Endothelial cell of umbilical vein (primary cell): ENCODE measurements at regions not wholly inside any gene's neighbourhood (a gene's known extent, or its start where the extent isn't known, plus 50 kb on each side); places are given as distances from the start of the nearest gene placed in this dataset.

Source experiments
- BruUV-seq: library from RNA; stranded (reverse); fragments of 400-500 nt; replicated peaks from 2 replicates; lab custom pipeline; 2021; lab: Mats Ljungman, UMichigan
- CTCF ChIA-PET: fragments of 300-600, 350-600 bp; sonication (Branson Sonifier 250); formaldehyde crosslinking; loops from one replicate; lab custom pipeline; 2021; ENCODE audit warnings: antibody characterized with exemption, inconsistent platforms; lab: Charles Lee
- POLR2A ChIA-PET: fragments of 300-600, 350-600 bp; sonication (Branson Sonifier 250); formaldehyde crosslinking; loops from one replicate; lab custom pipeline; 2021; ENCODE audit warnings: antibody characterized with exemption, inconsistent platforms; lab: Charles Lee
- DNase-seq: peaks from one replicate; pipeline ENCODE4 v3.0.0-alpha.2; 2011; ENCODE audit warnings: low read depth, low spot score
- FAIRE-seq: peaks from 2 replicates; lab custom pipeline; 2011; peaks lifted over from hg19 to GRCh38; lab: Jason Lieb, UNC
- H2AFZ ChIP-seq: 2 replicates; pipeline ENCODE4 v1.6.0; 2012; ENCODE audit warnings: low read depth, low read length, control low read depth, inconsistent platforms
- H3K27ac ChIP-seq: 2 replicates; pipeline ENCODE4 v1.5.1; 2011; ENCODE audit warnings: low read depth, mild to moderate bottlenecking, control low read depth, low read length, moderate library complexity; ENCODE audit not compliant: insufficient read depth
- H3K27me3 ChIP-seq, 2 experiments: 2 replicates each; pipeline versions ENCODE4 v1.6.0 to v1.6.1; 2011; ENCODE audit warnings: low read length in 2 of 2, mixed read lengths in 1 of 2; ENCODE audit not compliant: control insufficient read depth in 2 of 2, insufficient read depth in 2 of 2
- H3K36me3 ChIP-seq, 2 experiments: 2 replicates in 1 of 2; 3 replicates in 1 of 2; pipeline ENCODE4 v1.5.1; 2011; ENCODE audit warnings: low read length in 2 of 2, mild to moderate bottlenecking in 1 of 2, moderate library complexity in 1 of 2; ENCODE audit not compliant: control insufficient read depth in 2 of 2, insufficient read depth in 2 of 2; ENCODE audit errors: extremely low read depth in 1 of 2
- H3K4me1 ChIP-seq: 3 replicates; pipeline ENCODE4 v1.5.1; 2011; ENCODE audit warnings: mild to moderate bottlenecking, low read length; ENCODE audit not compliant: control insufficient read depth, insufficient read depth; ENCODE audit errors: extremely low read depth
- H3K4me2 ChIP-seq: 2 replicates; pipeline ENCODE4 v1.6.1; 2011; ENCODE audit warnings: low read length, control low read depth, mixed read lengths; ENCODE audit not compliant: insufficient read depth
- H3K4me3 ChIP-seq, 3 experiments: fragments of 200-600 bp in 1 of 3; sonication (generic), shearing (Covaris generic) in 1 of 3; replicated peaks in 1 of 3; 2 replicates each; pipeline ENCODE4 v1.5.1; 2011 to 2016; ENCODE audit warnings: control low read depth in 3 of 3, low read length in 3 of 3, mild to moderate bottlenecking in 2 of 3, inconsistent platforms in 1 of 3, low read depth in 1 of 3, moderate library complexity in 1 of 3; ENCODE audit not compliant: insufficient read depth in 1 of 3
- H3K79me2 ChIP-seq: 2 replicates; pipeline ENCODE4 v1.6.0; 2012; ENCODE audit warnings: low read length, inconsistent platforms; ENCODE audit not compliant: control insufficient read depth, insufficient read depth
- H3K9ac ChIP-seq: replicated peaks from 2 replicates; pipeline ENCODE3; 2011; ENCODE audit warnings: low read length, control low read depth; ENCODE audit not compliant: insufficient read depth; ENCODE audit errors: extremely low read depth
- H3K9me1 ChIP-seq: replicated peaks from 3 replicates; pipeline ENCODE4 v1.6.0; 2011; ENCODE audit warnings: mild to moderate bottlenecking, low read length; ENCODE audit not compliant: control insufficient read depth, insufficient read depth; ENCODE audit errors: extremely low read depth
- H3K9me3 ChIP-seq: replicated peaks from 2 replicates; pipeline ENCODE4 v1.5.1; 2012; ENCODE audit warnings: low read length, inconsistent platforms; ENCODE audit not compliant: control insufficient read depth, insufficient read depth
- H4K20me1 ChIP-seq: replicated peaks from 2 replicates; pipeline ENCODE3; 2011; ENCODE audit warnings: mild to moderate bottlenecking, low read length; ENCODE audit not compliant: control insufficient read depth, insufficient read depth; ENCODE audit errors: extremely low read depth
- EZH2 ChIP-seq: IDR thresholded peaks from 2 replicates; pipeline ENCODE4 v1.6.1; 2012; ENCODE audit warnings: borderline replicate concordance, low read depth, mild to moderate bottlenecking, moderate library complexity, low read length, inconsistent platforms; ENCODE audit not compliant: severe bottlenecking
- FOS ChIP-seq: IDR thresholded peaks from 2 replicates; pipeline ENCODE4 v1.6.1; 2011; ENCODE audit warnings: mild to moderate bottlenecking, low read length, moderate library complexity, borderline replicate concordance; ENCODE audit not compliant: insufficient read depth
- GATA2 ChIP-seq: IDR thresholded peaks from 2 replicates; pipeline ENCODE4 v1.7.0; 2011; ENCODE audit warnings: low read depth, mild to moderate bottlenecking, moderate library complexity, mixed read lengths, low read length; ENCODE audit not compliant: insufficient read length, insufficient read depth
- JUN ChIP-seq: IDR thresholded peaks from 2 replicates; pipeline ENCODE4 v1.6.1; 2011; ENCODE audit warnings: borderline replicate concordance, low read depth; ENCODE audit not compliant: insufficient read length, insufficient read depth
- MAX ChIP-seq: IDR thresholded peaks from 2 replicates; pipeline ENCODE4 v1.6.1; 2011; ENCODE audit not compliant: insufficient read depth, insufficient read length
- MYC ChIP-seq: IDR thresholded peaks from one replicate; pipeline ENCODE4 v1.6.1; 2011; ENCODE audit warnings: mild to moderate bottlenecking, low read depth, low read length
- POLR2A ChIP-seq: IDR thresholded peaks from 2 replicates; pipeline ENCODE4 v1.6.1; 2012; ENCODE audit warnings: low read depth, mild to moderate bottlenecking, control low read depth, low read length
- POLR2AphosphoS5 ChIP-seq: IDR thresholded peaks from 2 replicates; pipeline ENCODE4 v1.6.1; 2012; ENCODE audit warnings: low read depth, mild to moderate bottlenecking, control low read depth, low read length, moderate library complexity; ENCODE audit not compliant: insufficient read depth
- dilution Hi-C: fragments of 300-500 bp; cut with MboI; formaldehyde crosslinking; loops from one replicate; pipeline ENCODE4 v1.15.0; 2019; ENCODE audit warnings: low sequenced_read_pairs; ENCODE audit not compliant: extremely low pct_ligation_motif_present
- intact Hi-C: fragments of 100-400 bp; cut with micrococcal nuclease; formaldehyde crosslinking; loops from one replicate; pipeline ENCODE4 v1.10.0; 2022
- TF ChIP-seq, protein P1 (sequence below), 2 donors: IDR thresholded peaks; 1 replicate in 1 of 2; 2 replicates in 1 of 2; pipeline ENCODE4 v1.5.1; 2011; ENCODE audit warnings: low read length in 2 of 2, mild to moderate bottlenecking in 2 of 2, moderate library complexity in 2 of 2, control low read depth in 1 of 2, inconsistent platforms in 1 of 2, low read depth in 1 of 2; ENCODE audit not compliant: insufficient read depth in 1 of 2; ENCODE audit errors: extremely low read depth in 1 of 2

DNA sequence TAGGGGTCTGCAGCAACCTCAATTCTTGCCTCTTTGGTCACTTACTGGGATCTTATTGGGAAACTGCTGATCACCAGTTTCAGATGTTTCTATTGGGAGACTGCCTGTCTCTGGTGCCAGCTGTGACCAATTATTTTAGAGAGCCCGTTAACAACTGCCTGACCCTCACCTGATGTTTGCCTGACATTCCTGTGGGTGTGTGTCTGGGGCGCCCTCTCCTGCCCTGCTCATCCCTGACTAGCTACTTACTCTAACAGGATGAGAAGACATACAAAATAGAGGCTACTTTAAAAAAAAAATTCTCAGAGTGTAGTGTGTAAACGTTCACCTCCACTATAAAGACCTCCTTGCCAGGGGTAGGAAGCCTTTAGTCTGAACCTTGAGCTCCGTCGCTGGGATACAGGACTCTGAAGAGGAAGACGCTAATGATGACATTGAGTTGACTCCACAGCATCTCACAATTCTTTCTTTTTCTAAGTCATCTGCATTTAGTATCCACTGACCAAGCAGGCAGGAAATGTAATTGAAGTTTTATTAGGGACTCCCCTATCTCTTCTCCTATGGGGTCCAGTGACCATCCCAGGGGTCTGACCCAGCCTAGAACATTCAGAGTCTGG lies 54.6 kb upstream of the DDR1 start:
- FAIRE-seq (no peak), DNase-seq (no peak)
- H3K36me3 ChIP-seq = no peaks in the 10 kb centered on the region
- intact Hi-C loops = loop anchor here (2.0 to 5.0 kb wide), 3 partner anchors 249 to 363 kb away; no protein-coding TSS in a partner anchor
- peaks cover 0 to 2% of the 10 kb centered on the region in 2 experiments for H3K27me3 ChIP-seq
- H3K9ac ChIP-seq = no peak overlapping the region
- no peaks in the 10 kb centered on the region for H3K9me1 ChIP-seq
- TF ChIP-seq MAX = no peak
- H3K4me3 ChIP-seq = no peak overlapping the region
- H3K4me1 ChIP-seq = peaks cover 15% of the 10 kb centered on the region
- H3K79me2 ChIP-seq = no peaks in the 10 kb centered on the region
- POLR2A ChIA-PET = interaction anchor here (1.0 kb wide), 1 partner anchor 85 kb away, joined by 3 read pairs; the partner anchor contains the start of gene IER3
- no peaks in the 10 kb centered on the region for H4K20me1 ChIP-seq
- CTCF ChIA-PET = interaction anchor here (0.8 to 5.7 kb wide), 13 partner anchors 14 to 299 kb away, joined by 3 to 72 read pairs (median 11); partner anchors contain the start of genes GTF2H4 and VARS2
- H2AFZ ChIP-seq = no peak overlapping the region
- no peaks in the 10 kb centered on the region for H3K9me3 ChIP-seq
- BruUV-seq = no TSS peak
- H3K27ac ChIP-seq = no peak overlapping the region
- no peak overlapping the region for H3K4me2 ChIP-seq
- dilution Hi-C loops = no loop called here

DNA sequence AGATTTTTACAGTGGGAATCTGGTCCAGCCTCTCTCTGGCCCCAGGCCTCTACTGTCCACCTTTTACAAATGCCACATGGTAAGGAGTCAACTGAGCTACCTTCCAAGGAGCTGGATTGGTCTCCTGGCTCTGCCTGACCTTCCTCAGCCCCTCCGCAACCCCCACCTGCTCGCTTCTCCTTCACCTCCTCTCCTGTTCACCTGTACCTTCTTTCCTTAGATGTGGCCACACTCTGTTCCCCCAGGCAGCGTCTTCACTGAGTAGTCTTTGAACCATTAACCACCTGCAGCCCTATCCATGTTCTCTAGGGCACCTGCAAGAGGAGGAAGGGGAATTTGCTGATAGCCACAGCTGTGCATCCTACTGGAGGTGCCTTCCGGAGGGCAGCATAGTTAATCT lies 55.3 kb upstream of the DDR1 start:
- Histone ChIP-seq H3K27ac (no peak overlapping the region), H3K4me3 (no peak overlapping the region), H2AFZ (no peak overlapping the region), H3K9me1 (no peaks in the 10 kb centered on the region), H4K20me1 (no peaks in the 10 kb centered on the region), H3K9ac (no peak overlapping the region), H3K4me2 (no peak overlapping the region), H3K9me3 (no peaks in the 10 kb centered on the region), H3K36me3 (no peaks in the 10 kb centered on the region), H3K4me1 (peaks cover 15% of the 10 kb centered on the region), H3K79me2 (no peaks in the 10 kb centered on the region), H3K27me3 (no peaks in the 10 kb centered on the region)
- ChIA-PET CTCF (interaction anchor here (0.7 to 5.7 kb wide), 41 partner anchors 9 to 363 kb away, joined by 3 to 72 read pairs (median 4); partner anchors contain the start of genes DDR1, GTF2H4, PSORS1C1 and VARS2), POLR2A (interaction anchor here (1.0 kb wide), 1 partner anchor 84 kb away, joined by 3 read pairs; no protein-coding TSS in a partner anchor)
- FAIRE-seq = no peak
- TF ChIP-seq POLR2AphosphoS5 = no peak
- no peak for TF ChIP-seq JUN
- no peak for TF ChIP-seq GATA2
- TF ChIP-seq MAX = no peak
- TF ChIP-seq, protein P1, sequence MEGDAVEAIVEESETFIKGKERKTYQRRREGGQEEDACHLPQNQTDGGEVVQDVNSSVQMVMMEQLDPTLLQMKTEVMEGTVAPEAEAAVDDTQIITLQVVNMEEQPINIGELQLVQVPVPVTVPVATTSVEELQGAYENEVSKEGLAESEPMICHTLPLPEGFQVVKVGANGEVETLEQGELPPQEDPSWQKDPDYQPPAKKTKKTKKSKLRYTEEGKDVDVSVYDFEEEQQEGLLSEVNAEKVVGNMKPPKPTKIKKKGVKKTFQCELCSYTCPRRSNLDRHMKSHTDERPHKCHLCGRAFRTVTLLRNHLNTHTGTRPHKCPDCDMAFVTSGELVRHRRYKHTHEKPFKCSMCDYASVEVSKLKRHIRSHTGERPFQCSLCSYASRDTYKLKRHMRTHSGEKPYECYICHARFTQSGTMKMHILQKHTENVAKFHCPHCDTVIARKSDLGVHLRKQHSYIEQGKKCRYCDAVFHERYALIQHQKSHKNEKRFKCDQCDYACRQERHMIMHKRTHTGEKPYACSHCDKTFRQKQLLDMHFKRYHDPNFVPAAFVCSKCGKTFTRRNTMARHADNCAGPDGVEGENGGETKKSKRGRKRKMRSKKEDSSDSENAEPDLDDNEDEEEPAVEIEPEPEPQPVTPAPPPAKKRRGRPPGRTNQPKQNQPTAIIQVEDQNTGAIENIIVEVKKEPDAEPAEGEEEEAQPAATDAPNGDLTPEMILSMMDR (IDR thresholded peaks at IDR 0.05; ENCODE audit: extremely low read depth in 1 of 2, insufficient read depth in 1 of 2, low read depth in 1 of 2, low read length in 2 of 2) = no peak
- TF ChIP-seq POLR2A = no peak
- no peak for TF ChIP-seq FOS
- no peak for TF ChIP-seq EZH2
- TF ChIP-seq MYC = no peak
- dilution Hi-C loops = no loop called here
- DNase-seq = no peak
- no TSS peak for BruUV-seq
- intact Hi-C loops = loop anchor here (2.0 to 5.0 kb wide), 2 partner anchors 250 to 298 kb away; no protein-coding TSS in a partner anchor
